ENCODE measurements at regions not wholly inside any gene's neighbourhood (a gene's known extent, or its start where the extent isn't known, plus 50 kb on each side); places are given as distances from the start of the nearest gene placed in this dataset.

DNA sequence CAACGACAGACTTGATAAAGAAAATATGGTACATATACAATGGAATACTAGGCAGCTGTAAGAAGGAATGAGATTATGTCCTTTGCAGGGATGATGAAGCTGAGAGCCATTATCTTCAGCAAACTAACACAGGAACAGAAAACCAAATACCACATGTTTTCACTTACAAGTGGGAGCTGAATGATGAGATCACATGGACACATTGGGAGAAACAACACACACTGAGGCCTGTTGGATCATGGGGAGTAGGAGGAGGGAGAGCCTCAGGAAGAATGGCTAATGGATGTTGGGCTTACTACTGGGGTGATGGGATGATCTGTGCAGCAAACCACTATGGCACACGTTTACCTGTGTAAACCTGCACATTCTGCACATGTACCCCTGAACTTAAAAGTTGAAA lies 209.7 kb downstream of the SPRY1 start:
- no peak for TF ChIP-seq TARDBP (IDR thresholded peaks at IDR 0.05)
- TF ChIP-seq ZNF384 (IDR thresholded peaks at IDR 0.05), result no peak
- no peak for TF ChIP-seq CTBP1 (IDR thresholded peaks at IDR 0.05; ENCODE audit: borderline replicate concordance)
- TF ChIP-seq SP1 (IDR thresholded peaks at IDR 0.05), result no peak
- TF ChIP-seq L3MBTL2 (conservative IDR thresholded peaks at IDR 0.05), result no peak
- TF ChIP-seq ARNT (IDR thresholded peaks at IDR 0.05), result no peak
- TF ChIP-seq FOXM1 (IDR thresholded peaks at IDR 0.05; ENCODE audit: borderline replicate concordance), result no peak
- TF ChIP-seq ELF4 (IDR thresholded peaks at IDR 0.05), result no peak
- TF ChIP-seq FOXK2 (IDR thresholded peaks at IDR 0.05), result no peak
